Activated CD4-positive, alpha-beta memory T cell treated with anti-CD3 and anti-CD28 coated beads, Interleukin-2, amount 10 ng/mL, durations not matched to agents 7 days and 5 days (primary cell): ENCODE measurements at regions not wholly inside any gene's neighbourhood (a gene's known extent, or its start where the extent isn't known, plus 50 kb on each side); places are given as distances from the start of the nearest gene placed in this dataset.
"Not testable (repeated sequence)": the region's sequence is repeated elsewhere in the genome, so short reads cannot be mapped to it uniquely, and the experiment has no call there.

Source experiments
- CTCF ChIA-PET: fragments of 350-600 bp; sonication (Branson Sonifier 250); formaldehyde crosslinking; loops from one replicate; lab custom pipeline; 2021; ENCODE audit warnings: antibody characterized with exemption, inconsistent platforms; lab: Charles Lee
- POLR2A ChIA-PET: fragments of 350-600 bp; sonication (Branson Sonifier 250); formaldehyde crosslinking; loops from one replicate; lab custom pipeline; 2021; ENCODE audit warnings: antibody characterized with exemption; lab: Charles Lee
- DNase-seq: peaks from one replicate; pipeline ENCODE4 v3.0.0-alpha.2; 2020
- H3K27ac Mint-ChIP-seq: one replicate; pipeline ENCODE4 v1.8.0; 2021; ENCODE audit warnings: mild to moderate bottlenecking, mixed read lengths
- H3K27me3 Mint-ChIP-seq: one replicate; pipeline ENCODE4 v1.8.0; 2021; ENCODE audit warnings: mixed read lengths
- H3K36me3 Mint-ChIP-seq: one replicate; pipeline ENCODE4 v1.8.0; 2021; ENCODE audit warnings: low read depth, mixed read lengths
- H3K4me1 Mint-ChIP-seq: one replicate; pipeline ENCODE4 v1.8.0; 2021; ENCODE audit warnings: mixed read lengths
- H3K4me3 Mint-ChIP-seq: one replicate; pipeline ENCODE4 v1.8.0; 2021; ENCODE audit warnings: mild to moderate bottlenecking, mixed read lengths
- H3K9me3 Mint-ChIP-seq: one replicate; pipeline ENCODE4 v1.8.0; 2021; ENCODE audit warnings: mixed read lengths

DNA sequence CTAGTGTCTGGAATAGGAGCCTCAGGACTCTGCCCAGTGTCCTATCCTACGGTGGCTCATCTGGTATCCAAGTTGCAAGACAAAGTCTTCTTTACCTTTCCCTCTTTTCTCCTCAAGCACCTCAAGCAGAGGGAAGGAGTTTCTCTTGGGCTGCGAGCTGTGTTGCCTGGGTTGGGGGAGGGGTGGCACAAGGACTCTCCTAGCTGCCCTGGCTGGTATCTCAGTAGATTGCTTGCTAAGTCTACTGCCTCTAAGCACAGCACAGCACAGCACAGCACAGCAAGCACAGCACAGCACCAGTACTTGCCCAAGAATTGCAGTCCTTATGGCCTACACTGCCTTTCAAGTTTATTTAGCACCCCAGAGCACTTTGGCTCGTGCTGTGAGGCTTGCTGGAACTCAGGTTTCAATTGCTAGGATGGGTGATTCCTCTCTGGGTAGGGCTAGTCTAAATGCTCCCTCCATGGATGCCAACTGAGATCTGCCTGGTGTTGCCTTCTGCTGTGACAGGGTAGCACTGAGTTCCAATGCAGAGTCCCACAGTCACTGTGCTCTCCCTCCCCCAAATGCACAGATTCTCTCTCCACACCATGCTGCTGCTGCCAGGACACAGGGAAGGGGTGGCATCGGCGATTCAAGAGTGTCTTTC, 213.1 kb upstream of the POU5F2 start:
- Mint-ChIP-seq H3K4me3 (no peak overlapping the region), H3K27ac (no peak overlapping the region), H3K36me3 (peaks cover 11% of the 10 kb centered on the region), H3K9me3 (peaks cover 2% of the 10 kb centered on the region), H3K4me1 (no peaks in the 10 kb centered on the region), H3K27me3 (no peaks in the 10 kb centered on the region)
- POLR2A ChIA-PET, result no interaction called here
- no peak for DNase-seq
- CTCF ChIA-PET, result no interaction called here

DNA sequence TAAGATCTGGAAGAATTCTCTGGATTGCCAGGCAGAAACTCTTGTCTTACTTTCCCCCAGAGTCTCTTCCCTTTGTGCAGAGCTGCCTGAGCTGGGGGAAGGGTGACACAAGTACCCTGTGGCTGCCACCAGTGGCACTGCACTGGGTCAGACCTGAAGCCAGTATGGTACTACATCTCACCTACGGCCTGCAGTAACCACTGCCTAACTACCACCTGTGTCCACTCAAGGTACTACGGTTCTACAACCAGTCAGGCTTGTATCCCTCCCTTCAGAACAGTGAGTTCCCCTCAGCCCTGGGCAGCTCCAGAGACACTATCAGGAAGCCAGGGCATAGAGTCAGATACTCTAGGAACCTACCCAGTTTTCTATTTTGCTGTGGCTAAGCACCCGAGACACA, 212.0 kb upstream of the POU5F2 start:
- ChIA-PET CTCF (no interaction called here), POLR2A (no interaction called here)
- Mint-ChIP-seq H3K27ac (no peak overlapping the region), H3K4me3 (no peak overlapping the region), H3K4me1 (no peaks in the 10 kb centered on the region), H3K9me3 (peaks cover 4% of the 10 kb centered on the region), H3K27me3 (no peaks in the 10 kb centered on the region), H3K36me3 (peaks cover 11% of the 10 kb centered on the region)
- no peak for DNase-seq

DNA sequence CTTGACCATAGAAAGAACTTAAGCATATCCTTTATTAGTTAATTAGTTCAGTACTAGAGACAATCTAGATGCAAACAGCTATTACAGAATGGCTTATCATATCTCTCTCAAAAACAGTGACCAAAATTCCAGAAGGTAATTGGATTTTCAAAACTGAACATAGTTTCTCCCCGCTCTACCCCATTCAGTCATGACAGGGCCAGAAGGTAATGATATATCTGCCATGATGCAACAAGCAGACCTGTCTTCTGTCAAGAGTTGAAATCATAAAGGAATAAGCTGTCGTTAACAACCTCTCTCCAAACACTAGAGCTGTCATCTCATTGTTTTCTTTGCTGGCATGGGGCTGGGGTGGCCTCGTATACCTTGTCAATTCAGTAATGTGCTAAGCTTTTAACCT, 200.5 kb upstream of the POU5F2 start:
- Mint-ChIP-seq H3K4me1 (peaks cover 3% of the 10 kb centered on the region), H3K9me3 (no peaks in the 10 kb centered on the region), H3K4me3 (no peak overlapping the region), H3K36me3 (no peaks in the 10 kb centered on the region), H3K27ac (no peak overlapping the region), H3K27me3 (no peaks in the 10 kb centered on the region)
- ChIA-PET CTCF (no interaction called here), POLR2A (no interaction called here)
- no peak for DNase-seq

DNA sequence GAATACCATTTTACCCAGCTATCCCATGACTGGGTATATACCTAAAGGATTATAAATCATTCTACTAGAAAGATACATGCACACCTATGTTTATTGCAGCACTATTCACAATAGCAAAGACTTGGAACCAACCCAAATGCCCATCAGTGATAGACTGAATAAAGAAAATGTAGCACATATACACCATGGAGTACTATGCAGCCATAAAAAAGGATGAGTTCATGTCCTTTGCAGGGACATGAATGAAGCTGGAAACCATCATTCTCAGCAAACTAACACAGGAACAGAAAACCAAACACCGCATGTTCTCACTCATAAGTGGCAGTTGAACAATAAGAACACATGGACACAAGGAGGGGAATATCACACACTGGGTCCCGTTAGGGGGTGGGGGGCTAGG, 191.9 kb upstream of the POU5F2 start:
- DNase-seq, H3K4me3 Mint-ChIP-seq, H3K9me3 Mint-ChIP-seq, POLR2A ChIA-PET, H3K36me3 Mint-ChIP-seq, H3K27ac Mint-ChIP-seq, CTCF ChIA-PET, H3K4me1 Mint-ChIP-seq, H3K27me3 Mint-ChIP-seq: not testable (repeated sequence)

DNA sequence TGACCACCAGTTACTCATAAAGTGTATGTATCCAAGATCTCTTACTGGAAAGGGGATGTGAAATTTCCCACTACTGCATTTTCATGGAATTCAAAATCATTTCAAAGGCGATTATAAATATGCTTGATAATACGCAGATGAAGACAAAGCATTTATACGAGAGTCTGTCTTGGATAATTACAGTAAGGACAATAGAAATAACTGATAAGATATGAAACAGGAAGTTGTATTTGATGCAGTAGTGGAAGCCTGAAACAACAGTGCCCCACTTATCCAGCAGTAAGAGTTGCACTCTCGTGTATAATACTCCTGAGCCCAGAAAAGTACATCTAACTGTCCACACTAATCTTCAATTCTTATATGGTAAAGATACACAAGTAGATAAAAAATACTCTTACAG, 188.7 kb upstream of the POU5F2 start:
- H3K4me1 Mint-ChIP-seq, result no peaks in the 10 kb centered on the region
- DNase-seq, result no peak
- peaks cover 3% of the 10 kb centered on the region for H3K9me3 Mint-ChIP-seq
- POLR2A ChIA-PET, result no interaction called here
- no peak overlapping the region for H3K4me3 Mint-ChIP-seq
- CTCF ChIA-PET, result no interaction called here
- H3K27me3 Mint-ChIP-seq, result no peaks in the 10 kb centered on the region
- H3K36me3 Mint-ChIP-seq, result peaks cover 3% of the 10 kb centered on the region
- H3K27ac Mint-ChIP-seq, result no peak overlapping the region

DNA sequence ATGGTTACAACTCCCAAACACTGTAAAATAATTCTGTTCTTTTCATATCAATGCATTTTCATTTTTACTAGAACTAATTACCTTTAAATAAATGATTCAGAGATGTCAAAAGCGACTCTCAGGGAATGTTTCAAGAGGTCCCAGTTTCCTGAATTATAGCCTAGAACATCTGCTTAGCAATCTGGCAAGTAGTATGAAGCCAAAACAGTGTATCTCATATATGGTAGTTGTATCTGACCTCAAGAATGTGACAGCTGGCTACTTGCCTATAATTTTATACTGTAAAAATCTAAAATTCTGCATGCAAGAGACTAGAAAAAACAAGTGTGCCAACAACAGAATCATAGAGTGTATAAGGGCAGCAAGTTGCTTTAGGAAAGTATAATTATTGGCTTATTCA, 187.7 kb upstream of the POU5F2 start:
- Mint-ChIP-seq H3K36me3 (peaks cover 3% of the 10 kb centered on the region), H3K27me3 (no peaks in the 10 kb centered on the region), H3K4me3 (no peak overlapping the region), H3K9me3 (peaks cover 3% of the 10 kb centered on the region), H3K27ac (no peak overlapping the region), H3K4me1 (no peaks in the 10 kb centered on the region)
- ChIA-PET POLR2A (no interaction called here), CTCF (no interaction called here)
- no peak for DNase-seq

DNA sequence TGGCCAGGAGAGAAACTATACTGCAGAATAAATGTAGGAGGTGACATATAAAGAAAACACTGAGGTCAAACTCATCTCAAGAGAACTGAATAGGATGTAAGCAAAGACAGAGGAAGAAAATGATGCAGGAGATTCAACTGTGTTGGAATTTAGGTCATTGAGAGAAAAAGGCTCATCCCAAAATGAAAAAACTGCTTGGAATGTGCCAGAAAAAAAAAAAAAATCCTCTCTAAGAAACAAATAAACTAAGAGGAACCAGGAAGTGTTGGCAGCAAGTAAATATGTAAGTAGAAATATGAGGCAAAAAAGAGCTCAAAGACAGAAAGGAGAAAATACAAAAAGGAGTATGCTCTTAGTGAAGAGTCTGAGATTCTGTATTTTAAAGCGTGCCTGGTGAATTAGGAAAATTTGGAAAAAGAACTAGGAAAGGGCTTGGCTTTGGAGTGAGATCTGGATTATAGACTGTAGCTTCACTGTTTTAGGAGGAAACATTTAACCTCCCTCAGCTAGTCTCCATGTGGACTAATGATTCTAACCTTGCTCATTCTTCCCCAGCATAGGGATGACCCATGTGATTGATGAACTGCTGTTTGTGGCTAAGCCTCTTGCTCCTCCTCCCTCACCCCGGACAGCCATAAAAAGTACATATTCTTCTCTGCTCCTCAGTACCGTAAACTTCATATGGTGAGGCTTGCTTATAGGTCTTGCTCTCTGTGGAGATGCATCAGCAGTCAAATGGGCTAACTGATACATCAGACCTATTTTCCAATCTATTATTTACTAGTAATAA, 185.6 kb upstream of the POU5F2 start:
- Mint-ChIP-seq H3K4me3 (no peak overlapping the region), H3K27ac (no peak overlapping the region), H3K27me3 (no peaks in the 10 kb centered on the region), H3K4me1 (no peaks in the 10 kb centered on the region), H3K36me3 (no peaks in the 10 kb centered on the region), H3K9me3 (no peaks in the 10 kb centered on the region)
- no peak for DNase-seq
- ChIA-PET POLR2A (no interaction called here), CTCF (interaction anchor here (0.7 to 1.0 kb wide), 2 partner anchors 28 to 366 kb away, joined by 3 to 4 read pairs; no protein-coding TSS in a partner anchor)

DNA sequence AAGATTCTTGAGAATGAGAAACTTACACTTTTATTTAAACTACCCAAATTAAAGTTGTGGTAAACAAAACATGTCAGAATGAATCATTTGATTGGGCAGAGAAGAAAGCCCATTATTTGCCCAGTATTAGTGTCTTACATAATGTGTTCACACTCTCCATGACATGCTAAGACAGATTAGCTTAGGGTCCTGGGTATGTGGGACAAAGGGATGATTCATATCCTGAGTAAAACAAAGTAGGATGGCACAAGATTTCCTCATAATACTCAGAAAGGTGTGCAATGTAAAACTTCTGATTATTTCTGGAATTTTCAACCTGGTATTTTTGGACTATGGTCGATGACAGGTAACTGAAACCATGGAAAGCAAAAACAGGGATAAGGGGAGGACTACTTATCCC, 183.9 kb upstream of the POU5F2 start:
- H3K36me3 Mint-ChIP-seq, result no peaks in the 10 kb centered on the region
- H3K9me3 Mint-ChIP-seq, result no peaks in the 10 kb centered on the region
- ChIA-PET CTCF (no interaction called here), POLR2A (no interaction called here)
- no peaks in the 10 kb centered on the region for H3K4me1 Mint-ChIP-seq
- no peaks in the 10 kb centered on the region for H3K27me3 Mint-ChIP-seq
- H3K4me3 Mint-ChIP-seq, result no peak overlapping the region
- no peak overlapping the region for H3K27ac Mint-ChIP-seq
- DNase-seq, result no peak

DNA sequence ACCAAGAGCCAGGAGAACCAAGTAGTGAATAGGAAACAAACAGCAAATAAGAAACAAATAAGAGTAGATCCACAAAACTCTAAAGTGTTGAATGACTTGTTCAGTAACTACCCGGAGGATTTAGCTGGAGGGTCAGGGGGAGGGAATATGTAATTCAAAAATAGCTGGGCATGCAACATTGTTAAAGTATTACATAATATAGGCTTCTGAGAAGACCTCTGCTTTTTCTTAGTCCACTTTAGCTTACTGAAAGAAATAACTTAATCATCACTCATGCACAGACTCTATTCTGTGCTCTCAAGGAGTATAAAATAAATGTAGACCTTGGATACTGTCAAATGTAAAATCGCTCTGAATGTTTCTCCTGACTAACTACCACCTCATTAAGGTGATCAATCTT, 183.2 kb upstream of the POU5F2 start:
- H3K4me1 Mint-ChIP-seq, result no peaks in the 10 kb centered on the region
- H3K4me3 Mint-ChIP-seq, result no peak overlapping the region

DNA sequence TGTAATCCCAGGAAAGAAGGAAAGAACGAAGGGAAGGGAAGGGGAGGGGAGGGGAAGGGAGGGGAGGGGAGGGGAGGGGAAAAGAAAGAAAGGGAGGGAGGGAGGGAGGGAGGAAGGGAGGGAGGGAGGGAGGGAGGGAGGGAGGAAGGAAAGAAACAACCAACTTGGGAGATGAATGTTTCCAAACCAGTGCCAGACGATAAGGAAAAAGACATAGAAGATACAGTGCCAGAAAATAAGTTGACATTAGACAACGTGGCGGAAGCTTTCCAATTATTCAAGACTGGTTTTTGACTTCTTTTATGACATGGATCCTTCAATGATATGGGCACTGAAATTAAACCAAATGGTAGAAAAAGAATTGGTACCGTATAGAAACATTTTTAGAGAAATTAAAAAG, 181.2 kb upstream of the POU5F2 start:
- no peak overlapping the region for H3K4me3 Mint-ChIP-seq
- POLR2A ChIA-PET, result no interaction called here
- CTCF ChIA-PET, result no interaction called here
- H3K4me1 Mint-ChIP-seq, result no peaks in the 10 kb centered on the region
- H3K36me3 Mint-ChIP-seq, result no peaks in the 10 kb centered on the region
- no peak overlapping the region for H3K27ac Mint-ChIP-seq
- DNase-seq, result no peak
- H3K27me3 Mint-ChIP-seq, result no peaks in the 10 kb centered on the region
- no peaks in the 10 kb centered on the region for H3K9me3 Mint-ChIP-seq

More for the DNA sequence above, 183.2 kb upstream of the POU5F2 start:
- ChIA-PET CTCF (no interaction called here), POLR2A (no interaction called here)
- no peaks in the 10 kb centered on the region for H3K27me3 Mint-ChIP-seq
- no peaks in the 10 kb centered on the region for H3K9me3 Mint-ChIP-seq
- H3K36me3 Mint-ChIP-seq, result no peaks in the 10 kb centered on the region
- no peak for DNase-seq
- H3K27ac Mint-ChIP-seq, result no peak overlapping the region

DNA sequence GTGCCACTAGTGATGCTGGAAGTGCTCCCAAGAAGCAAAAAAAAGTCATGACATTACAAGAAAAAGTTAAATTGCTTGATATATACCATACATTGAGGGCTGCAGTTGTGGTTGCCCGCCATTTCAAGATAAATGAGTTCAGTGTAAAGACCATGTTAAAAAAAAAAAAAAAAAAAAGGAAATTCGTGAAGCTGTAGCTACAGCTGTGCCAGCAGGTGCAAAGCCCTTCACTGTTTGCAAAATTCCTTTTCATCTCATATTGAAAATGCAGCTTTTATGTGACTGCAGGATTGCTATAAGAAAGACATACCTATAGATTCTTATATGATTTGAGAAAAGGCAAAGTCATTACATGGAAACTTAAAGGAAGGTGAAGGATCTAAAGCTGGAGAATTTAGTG, 179.6 kb upstream of the POU5F2 start:
- no peaks in the 10 kb centered on the region for H3K9me3 Mint-ChIP-seq
- ChIA-PET CTCF (no interaction called here), POLR2A (no interaction called here)
- no peak for DNase-seq
- H3K4me1 Mint-ChIP-seq, result no peaks in the 10 kb centered on the region
- H3K27ac Mint-ChIP-seq, result no peak overlapping the region
- no peaks in the 10 kb centered on the region for H3K27me3 Mint-ChIP-seq
- H3K4me3 Mint-ChIP-seq, result no peak overlapping the region
- H3K36me3 Mint-ChIP-seq, result no peaks in the 10 kb centered on the region

DNA sequence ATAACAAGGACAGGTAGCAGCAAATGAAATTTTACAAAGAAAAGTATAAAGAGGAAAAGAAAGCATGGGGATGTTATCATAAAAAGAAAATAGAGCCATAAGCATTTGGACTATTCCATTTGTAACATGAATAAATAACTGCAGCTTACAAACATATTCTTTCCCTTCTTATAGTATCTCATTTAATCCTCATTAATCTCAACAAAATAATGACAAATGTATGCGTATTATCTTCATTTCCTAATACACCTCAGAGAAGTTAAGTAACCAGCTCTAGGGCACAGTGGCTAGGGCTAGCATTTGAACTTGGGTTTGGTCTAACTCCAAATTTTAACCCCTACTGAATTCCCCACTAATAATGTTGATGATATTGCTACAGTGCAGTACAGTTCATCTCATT, 175.5 kb upstream of the POU5F2 start:
- H3K27ac Mint-ChIP-seq, result no peak overlapping the region
- H3K27me3 Mint-ChIP-seq, result no peaks in the 10 kb centered on the region
- ChIA-PET POLR2A (no interaction called here), CTCF (no interaction called here)
- no peaks in the 10 kb centered on the region for H3K4me1 Mint-ChIP-seq
- no peak for DNase-seq
- no peaks in the 10 kb centered on the region for H3K36me3 Mint-ChIP-seq
- H3K4me3 Mint-ChIP-seq, result no peak overlapping the region
- no peaks in the 10 kb centered on the region for H3K9me3 Mint-ChIP-seq

DNA sequence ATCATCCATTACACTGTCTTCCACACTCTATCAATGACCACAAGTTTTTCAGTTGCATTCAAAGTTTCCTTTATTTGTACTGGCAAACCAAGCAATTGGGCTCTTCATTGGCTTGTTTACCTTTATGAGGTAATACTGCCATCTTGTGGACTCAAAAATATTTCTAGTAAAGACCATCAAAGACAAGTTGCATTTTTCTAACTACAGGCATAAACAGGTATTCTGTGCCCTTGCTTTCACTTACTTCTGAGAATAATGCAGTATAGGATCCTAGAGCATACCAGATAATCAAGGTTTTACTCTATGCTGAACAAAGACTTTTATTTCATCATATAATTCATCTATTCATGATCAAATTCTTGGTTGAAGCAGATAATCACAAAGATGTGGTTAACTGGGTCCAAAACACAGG, 173.7 kb upstream of the POU5F2 start:
- POLR2A ChIA-PET, result no interaction called here

DNA sequence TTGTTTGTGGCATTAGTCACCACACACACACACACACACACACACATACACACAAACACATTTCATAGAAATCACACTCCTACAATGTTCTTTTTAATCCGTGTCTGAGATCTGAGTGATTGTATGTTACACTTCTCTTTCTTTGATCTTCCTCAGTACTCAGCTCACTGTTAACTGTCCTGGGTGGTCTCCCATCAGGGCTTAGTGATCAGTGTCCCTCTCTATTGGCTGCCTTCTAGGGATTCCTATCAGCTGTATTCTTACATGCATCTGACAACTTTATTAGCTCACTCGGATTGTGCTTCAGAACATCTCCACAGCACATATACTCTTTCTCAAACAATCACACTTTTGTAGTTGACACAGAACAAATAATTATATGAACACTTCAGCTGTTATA, 170.2 kb upstream of the POU5F2 start:
- CTCF ChIA-PET, result interaction anchor here (0.8 to 1.3 kb wide), 2 partner anchors 8 to 174 kb away, joined by 3 read pairs; no protein-coding TSS in a partner anchor
- POLR2A ChIA-PET, result no interaction called here
- Mint-ChIP-seq H3K9me3 (no peaks in the 10 kb centered on the region), H3K4me1 (no peaks in the 10 kb centered on the region), H3K27me3 (no peaks in the 10 kb centered on the region), H3K36me3 (no peaks in the 10 kb centered on the region), H3K4me3 (no peak overlapping the region), H3K27ac (no peak overlapping the region)
- DNase-seq, result no peak

More for the DNA sequence above, 173.7 kb upstream of the POU5F2 start:
- no peak overlapping the region for H3K27ac Mint-ChIP-seq
- no peaks in the 10 kb centered on the region for H3K9me3 Mint-ChIP-seq
- CTCF ChIA-PET, result interaction anchor here (0.9 to 1.3 kb wide), 2 partner anchors 308 to 333 kb away, joined by 3 to 5 read pairs; no protein-coding TSS in a partner anchor
- no peaks in the 10 kb centered on the region for H3K27me3 Mint-ChIP-seq
- no peaks in the 10 kb centered on the region for H3K36me3 Mint-ChIP-seq
- DNase-seq, result no peak
- H3K4me3 Mint-ChIP-seq, result no peak overlapping the region
- H3K4me1 Mint-ChIP-seq, result no peaks in the 10 kb centered on the region
